CD14-positive monocyte (primary cell): ENCODE measurements at regions not wholly inside any gene's neighbourhood (a gene's known extent, or its start where the extent isn't known, plus 50 kb on each side); places are given as distances from the start of the nearest gene placed in this dataset.

ENCODE experiments used
- DNase-seq, 3 donors: peaks; one replicate each; pipeline ENCODE4 v3.0.0-alpha.2; 2011 to 2022
- H2AFZ ChIP-seq: 2 replicates; pipeline ENCODE4 v1.6.0; 2012; ENCODE audit warnings: mild to moderate bottlenecking, low read depth, low read length, inconsistent platforms; ENCODE audit not compliant: insufficient read depth, poor library complexity, severe bottlenecking
- H3K27ac ChIP-seq, 2 donors: 1 replicate in 1 of 2; 2 replicates in 1 of 2; pipeline ENCODE4 v1.5.1; 2012 to 2013; ENCODE audit warnings: low read length in 2 of 2, control low read depth in 1 of 2, inconsistent platforms in 1 of 2, low read depth in 1 of 2, mild to moderate bottlenecking in 1 of 2
- H3K27me3 ChIP-seq, 2 donors: one replicate each; pipeline versions ENCODE4 v1.6.0 to v1.6.1; 2011 to 2013; ENCODE audit warnings: low read length in 2 of 2; ENCODE audit not compliant: control insufficient read depth in 2 of 2, insufficient read depth in 2 of 2
- H3K36me3 ChIP-seq, 2 donors: replicated peaks in 1 of 2; 1 replicate in 1 of 2; 2 replicates in 1 of 2; pipeline versions ENCODE4 v1.5.1 to v1.6.1; 2012 to 2013; ENCODE audit warnings: low read length in 2 of 2, control low read depth in 1 of 2, inconsistent platforms in 1 of 2, mild to moderate bottlenecking in 1 of 2; ENCODE audit not compliant: insufficient read depth in 2 of 2, control insufficient read depth in 1 of 2
- H3K4me1 ChIP-seq, 2 donors: 1 replicate in 1 of 2; 2 replicates in 1 of 2; pipeline versions ENCODE4 v1.5.1 to v1.6.1; 2012 to 2013; ENCODE audit warnings: low read length in 2 of 2, control low read depth in 1 of 2, inconsistent platforms in 1 of 2, mild to moderate bottlenecking in 1 of 2, moderate library complexity in 1 of 2; ENCODE audit not compliant: insufficient read depth in 2 of 2, control insufficient read depth in 1 of 2
- H3K4me2 ChIP-seq: replicated peaks from 2 replicates; pipeline ENCODE3; 2012; ENCODE audit warnings: low read length, moderate library complexity, mild to moderate bottlenecking; ENCODE audit not compliant: poor library complexity, severe bottlenecking; ENCODE audit errors: extremely low read depth
- H3K4me3 ChIP-seq, 3 experiments: fragments of 200-600 bp in 1 of 3; sonication (generic) in 1 of 3; replicated peaks in 1 of 3; 1 replicate in 2 of 3; 2 replicates in 1 of 3; pipeline ENCODE4 v1.5.1; 2011 to 2013; ENCODE audit warnings: low read length in 3 of 3, mild to moderate bottlenecking in 3 of 3, control low read depth in 2 of 3, low read depth in 2 of 3, inconsistent platforms in 1 of 3, moderate library complexity in 1 of 3
- H3K79me2 ChIP-seq: 2 replicates; pipeline ENCODE4 v1.6.0; 2012; ENCODE audit warnings: mild to moderate bottlenecking, control low read depth, inconsistent platforms, low read length, moderate library complexity; ENCODE audit not compliant: insufficient read depth
- H3K9ac ChIP-seq: 2 replicates; pipeline ENCODE4 v1.6.0; 2017; ENCODE audit warnings: low read length, mild to moderate bottlenecking; ENCODE audit not compliant: insufficient read depth, poor library complexity, severe bottlenecking
- H3K9me3 ChIP-seq, 2 donors: replicated peaks in 1 of 2; 1 replicate in 1 of 2; 2 replicates in 1 of 2; pipeline versions ENCODE4 v1.5.1 to v1.6.1; 2012 to 2013; ENCODE audit warnings: low read length in 2 of 2, control low read depth in 1 of 2; ENCODE audit not compliant: control insufficient read depth in 1 of 2, insufficient read depth in 1 of 2
- H4K20me1 ChIP-seq: 2 replicates; pipeline ENCODE4 v1.6.0; 2012; ENCODE audit warnings: mild to moderate bottlenecking, low read length, control low read depth, moderate library complexity; ENCODE audit not compliant: insufficient read depth
- H3K27ac Mint-ChIP-seq, 7 donors: one replicate each; pipeline ENCODE4 v1.8.0; 2020; ENCODE audit warnings: mild to moderate bottlenecking in 7 of 7, mixed read lengths in 7 of 7, moderate library complexity in 6 of 7, inconsistent platforms in 2 of 7
- H3K27me3 Mint-ChIP-seq, 3 donors: one replicate each; pipeline ENCODE4 v1.8.0; 2021 to 2022; ENCODE audit warnings: low read depth in 3 of 3, mild to moderate bottlenecking in 3 of 3, mixed read lengths in 3 of 3, moderate library complexity in 3 of 3, inconsistent platforms in 1 of 3
- H3K36me3 Mint-ChIP-seq, 2 donors: one replicate each; pipeline ENCODE4 v1.8.0; 2020; ENCODE audit warnings: mixed read lengths in 2 of 2, inconsistent platforms in 1 of 2, mild to moderate bottlenecking in 1 of 2
- H3K4me1 Mint-ChIP-seq: one replicate; pipeline ENCODE4 v1.8.0; 2020; ENCODE audit warnings: mild to moderate bottlenecking, mixed read lengths
- H3K4me3 Mint-ChIP-seq, 2 donors: one replicate each; pipeline ENCODE4 v1.8.0; 2020; ENCODE audit warnings: mild to moderate bottlenecking in 2 of 2, mixed read lengths in 2 of 2, moderate library complexity in 1 of 2
- H3K9me3 Mint-ChIP-seq, 7 donors: one replicate each; pipeline ENCODE4 v1.8.0; 2020 to 2022; ENCODE audit warnings: mixed read lengths in 7 of 7, mild to moderate bottlenecking in 6 of 7, moderate library complexity in 6 of 7, inconsistent platforms in 2 of 7
- CTCF ChIP-seq: fragments of 200-600 bp; IDR thresholded peaks from one replicate; pipeline ENCODE4 v1.8.0; 2022; ENCODE audit warnings: antibody characterized with exemption, mild to moderate bottlenecking
- WGBS: methylation state at CpG from one replicate; pipeline ENCODE4 v1.1.5; 2013; ENCODE audit warnings: missing lambda C conversion rate; ENCODE audit not compliant: insufficient coverage; 5-methylcytosine and 5-hydroxymethylcytosine counted together
- intact Hi-C, 2 donors: fragments of 100-400 bp; cut with micrococcal nuclease; formaldehyde crosslinking; loops; one replicate each; pipeline versions ENCODE4 v1.15.0 to v1.15.1; 2023

DNA sequence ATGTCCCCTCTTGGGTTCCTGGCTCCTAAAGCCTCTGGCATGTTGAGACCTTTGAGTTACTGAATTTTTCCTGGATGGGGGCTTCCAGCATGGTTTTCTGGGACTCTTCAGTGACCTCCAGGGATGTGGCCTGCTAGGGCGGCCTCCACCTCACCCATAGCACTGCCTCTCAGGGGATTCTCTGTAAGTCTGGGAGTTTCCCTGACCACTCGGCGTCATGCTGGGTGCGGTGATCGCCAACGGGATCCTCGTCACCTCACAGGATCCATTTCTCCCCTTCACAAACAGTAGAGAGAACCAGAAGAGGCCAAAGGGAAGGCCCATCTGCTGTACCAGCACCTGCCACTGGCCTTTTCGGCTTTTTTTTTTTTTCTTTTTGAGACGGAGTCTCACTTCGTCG lies 84.3 kb downstream of the NPTX2 start:
- Mint-ChIP-seq H3K4me1 (no peaks in the 10 kb centered on the region), H3K9me3 (peaks cover 2 to 25% (median 7%) of the 10 kb centered on the region in 7 donors), H3K4me3 (no peak overlapping the region), H3K27ac (no peak overlapping the region), H3K36me3 (no peaks in the 10 kb centered on the region), H3K27me3 (peaks cover 3 to 9% (median 6%) of the 10 kb centered on the region in 3 donors)
- no peak overlapping the region for H3K9ac ChIP-seq
- WGBS, result 86% methylated on average over 10 of the region's 11 CpGs
- no peak overlapping the region for H3K4me2 ChIP-seq
- H4K20me1 ChIP-seq, result no peaks in the 10 kb centered on the region
- no peak for DNase-seq
- H2AFZ ChIP-seq, result no peak overlapping the region
- H3K27me3 ChIP-seq, result no peaks in the 10 kb centered on the region
- peaks cover 5 to 8% of the 10 kb centered on the region in 2 donors for H3K9me3 ChIP-seq
- no peaks in the 10 kb centered on the region for H3K36me3 ChIP-seq
- H3K4me1 ChIP-seq, result no peaks in the 10 kb centered on the region
- H3K4me3 ChIP-seq, result no peak overlapping the region
- intact Hi-C loops, result no loop called here
- H3K79me2 ChIP-seq, result no peaks in the 10 kb centered on the region
- TF ChIP-seq CTCF, result no peak
- H3K27ac ChIP-seq, result no peak overlapping the region

DNA sequence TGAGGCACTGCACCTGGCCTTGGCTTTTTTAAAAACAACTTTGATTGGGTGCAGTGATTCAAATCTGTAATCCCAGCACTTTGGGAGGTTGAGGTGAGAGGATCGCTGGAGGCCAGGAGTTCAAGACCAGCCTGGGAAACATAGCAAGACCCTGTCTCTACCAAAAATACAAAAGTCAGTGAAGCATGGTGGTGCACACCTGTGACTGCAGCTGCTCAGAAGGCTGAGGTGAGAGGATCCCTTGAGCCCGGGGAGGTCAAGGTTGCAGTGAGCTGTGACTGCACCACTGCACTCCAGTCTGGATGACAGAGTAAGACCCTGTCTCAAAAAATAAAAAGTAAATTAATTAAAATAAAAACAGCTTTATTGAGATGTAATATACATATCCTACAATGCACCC lies 84.9 kb downstream of the NPTX2 start:
- Histone ChIP-seq H4K20me1 (no peaks in the 10 kb centered on the region), H3K4me1 (no peaks in the 10 kb centered on the region), H3K9me3 (peaks cover 2 to 3% of the 10 kb centered on the region in 2 donors), H3K4me3 (no peak overlapping the region), H3K36me3 (no peaks in the 10 kb centered on the region), H3K27me3 (no peaks in the 10 kb centered on the region), H2AFZ (no peak overlapping the region), H3K4me2 (no peak overlapping the region), H3K79me2 (no peaks in the 10 kb centered on the region), H3K27ac (no peak overlapping the region), H3K9ac (no peak overlapping the region)
- no peaks in the 10 kb centered on the region for H3K36me3 Mint-ChIP-seq
- H3K27me3 Mint-ChIP-seq, result peaks cover 3 to 12% (median 10%) of the 10 kb centered on the region in 3 donors
- TF ChIP-seq CTCF, result no peak
- no peak for DNase-seq
- WGBS, result no CpG with 5 or more reads among the region's 2 CpGs
- H3K4me1 Mint-ChIP-seq, result no peaks in the 10 kb centered on the region
- no peak overlapping the region for H3K27ac Mint-ChIP-seq
- H3K4me3 Mint-ChIP-seq, result no peak overlapping the region
- intact Hi-C loops, result no loop called here
- peaks cover 0 to 23% (median 3%) of the 10 kb centered on the region in 7 donors for H3K9me3 Mint-ChIP-seq
